GM23338 (cell line): ENCODE measurements at regions not wholly inside any gene's neighbourhood (a gene's known extent, or its start where the extent isn't known, plus 50 kb on each side); places are given as distances from the start of the nearest gene placed in this dataset.

Source experiments
- ATAC-seq: fragments of 200-7000 bp; cut with Tn5 transposase; 3 replicates; pipeline ENCODE4 v1.9.1; 2020
- DNase-seq: peaks from one replicate; pipeline ENCODE4 v3.0.0-alpha.2; 2015; ENCODE audit warnings: low spot score
- H2AFZ ChIP-seq: fragments of 200-600 bp; sonication (generic); 2 replicates; pipeline ENCODE4 v1.8.0; 2016; ENCODE audit warnings: antibody characterized with exemption, mild to moderate bottlenecking, moderate library complexity
- H3F3A ChIP-seq: fragments of 200-600 bp; sonication (generic); replicated peaks from 2 replicates; pipeline ENCODE4 v1.8.0; 2017; ENCODE audit warnings: antibody characterized with exemption, mixed run types, low read depth
- H3K27ac ChIP-seq: fragments of 200-600 bp; sonication (generic); 2 replicates; pipeline ENCODE4 v1.6.1; 2016; ENCODE audit warnings: low read depth
- H3K27me3 ChIP-seq: fragments of 200-600 bp; sonication (generic); 2 replicates; pipeline ENCODE4 v1.8.0; 2016; ENCODE audit warnings: mild to moderate bottlenecking, mixed run types, moderate library complexity; ENCODE audit not compliant: insufficient read depth
- H3K36me3 ChIP-seq: fragments of 200-600 bp; sonication (generic); 2 replicates; pipeline ENCODE4 v1.8.0; 2016; ENCODE audit warnings: mild to moderate bottlenecking; ENCODE audit not compliant: insufficient read depth
- H3K4me1 ChIP-seq: fragments of 200-600 bp; sonication (generic); 2 replicates; pipeline ENCODE4 v1.8.0; 2016; ENCODE audit warnings: mild to moderate bottlenecking, moderate library complexity; ENCODE audit not compliant: insufficient read depth
- H3K4me2 ChIP-seq: fragments of 200-600 bp; sonication (generic); 2 replicates; pipeline ENCODE4 v1.7.1; 2017; ENCODE audit warnings: mixed run types
- H3K4me3 ChIP-seq: fragments of 200-600 bp; sonication (generic); 2 replicates; pipeline ENCODE4 v1.6.1; 2016; ENCODE audit warnings: mixed run types
- H3K79me2 ChIP-seq: fragments of 200-600 bp; sonication (generic); replicated peaks from 2 replicates; pipeline ENCODE4 v1.8.0; 2017; ENCODE audit warnings: mild to moderate bottlenecking; ENCODE audit not compliant: insufficient read depth
- H3K9me2 ChIP-seq: fragments of 200-600 bp; sonication (generic); 2 replicates; pipeline ENCODE4 v1.8.0; 2017; ENCODE audit not compliant: insufficient read depth
- H4K20me1 ChIP-seq: fragments of 200-600 bp; sonication (generic); replicated peaks from 2 replicates; pipeline ENCODE4 v1.8.0; 2017; ENCODE audit warnings: mild to moderate bottlenecking; ENCODE audit not compliant: insufficient read depth
- H3K27ac Mint-ChIP-seq: 2 replicates; pipeline ENCODE4 v1.8.0; 2020; ENCODE audit warnings: inconsistent platforms, mild to moderate bottlenecking, moderate library complexity, mixed read lengths
- H3K27me3 Mint-ChIP-seq: 3 replicates; pipeline ENCODE4 v1.8.0; 2022; ENCODE audit warnings: low read depth, mild to moderate bottlenecking, moderate library complexity, mixed read lengths, inconsistent platforms; ENCODE audit not compliant: insufficient read depth, poor library complexity
- H3K36me3 Mint-ChIP-seq: 3 replicates; pipeline ENCODE4 v1.8.0; 2021; ENCODE audit warnings: low read depth, mild to moderate bottlenecking, inconsistent platforms, moderate library complexity, mixed read lengths
- H3K4me1 Mint-ChIP-seq: 3 replicates; pipeline ENCODE4 v1.8.0; 2020; ENCODE audit warnings: mild to moderate bottlenecking, inconsistent platforms, mixed read lengths
- H3K4me3 Mint-ChIP-seq: 3 replicates; pipeline ENCODE4 v1.8.0; 2021; ENCODE audit warnings: moderate library complexity, mild to moderate bottlenecking, inconsistent platforms, mixed read lengths
- H3K9me3 Mint-ChIP-seq: 3 replicates; pipeline ENCODE4 v1.8.0; 2020; ENCODE audit warnings: moderate library complexity, mild to moderate bottlenecking, inconsistent platforms, mixed read lengths
- CREB1 ChIP-seq: fragments of 250-450 bp; sonication (Bioruptor Pico); IDR thresholded peaks from 2 replicates; pipeline ENCODE4 v1.5.0; 2020; ENCODE audit warnings: low read depth, mild to moderate bottlenecking, moderate library complexity
- CTCF ChIP-seq, 2 experiments: fragments of 200-600 bp in 1 of 2; sonication (generic) in 1 of 2; conservative IDR thresholded peaks; 2 replicates each; pipeline versions ENCODE4 v1.5.1 to v1.6.1; 2016 to 2017; ENCODE audit warnings: antibody characterized with exemption in 2 of 2, low read depth in 2 of 2, mild to moderate bottlenecking in 2 of 2, moderate library complexity in 1 of 2
- ETS1 ChIP-seq: IDR thresholded peaks from 2 replicates; pipeline ENCODE4 v1.6.1; 2016; ENCODE audit warnings: antibody characterized with exemption
- EZH2 ChIP-seq: fragments of 200-600 bp; sonication (generic); IDR thresholded peaks from one replicate; pipeline ENCODE4 v1.8.0; 2017; ENCODE audit warnings: antibody characterized with exemption, mild to moderate bottlenecking, low read depth; ENCODE audit not compliant: unreplicated experiment
- EZH2phosphoT487 ChIP-seq: fragments of 200-600 bp; sonication (generic); IDR thresholded peaks from one replicate; pipeline ENCODE4 v1.8.1; 2018; ENCODE audit warnings: antibody characterized with exemption; ENCODE audit not compliant: unreplicated experiment
- JUNB ChIP-seq: IDR thresholded peaks from one replicate; pipeline ENCODE4 v1.6.1; 2016; ENCODE audit warnings: antibody characterized with exemption; ENCODE audit not compliant: unreplicated experiment
- NANOG ChIP-seq: IDR thresholded peaks from 2 replicates; pipeline ENCODE4 v1.6.1; 2016; ENCODE audit warnings: antibody characterized with exemption, borderline replicate concordance
- POLR2AphosphoS5 ChIP-seq: IDR thresholded peaks from 2 replicates; pipeline ENCODE4 v1.6.1; 2016; ENCODE audit warnings: antibody characterized with exemption, low read depth
- STAT1 ChIP-seq: IDR thresholded peaks from one replicate; pipeline ENCODE4 v1.6.1; 2016; ENCODE audit warnings: antibody characterized with exemption; ENCODE audit not compliant: unreplicated experiment
- ZNF114 ChIP-seq: fragments of 250-450 bp; sonication (Bioruptor Pico); IDR thresholded peaks from 2 replicates; pipeline ENCODE4 v1.5.0; 2020; ENCODE audit warnings: mild to moderate bottlenecking, moderate library complexity
- ZNF331 ChIP-seq: fragments of 250-450 bp; sonication (Bioruptor Pico); IDR thresholded peaks from 2 replicates; pipeline ENCODE4 v1.5.0; 2020; ENCODE audit warnings: low read depth, mild to moderate bottlenecking, moderate library complexity
- ZNF462 ChIP-seq: fragments of 250-450 bp; sonication (Bioruptor Pico); IDR thresholded peaks from 2 replicates; pipeline ENCODE4 v1.5.0; 2020; ENCODE audit warnings: mild to moderate bottlenecking, moderate library complexity
- TF ChIP-seq, protein P1 (sequence below): IDR thresholded peaks from one replicate; pipeline ENCODE4 v1.6.1; 2018; ENCODE audit warnings: antibody characterized with exemption; ENCODE audit not compliant: unreplicated experiment

DNA sequence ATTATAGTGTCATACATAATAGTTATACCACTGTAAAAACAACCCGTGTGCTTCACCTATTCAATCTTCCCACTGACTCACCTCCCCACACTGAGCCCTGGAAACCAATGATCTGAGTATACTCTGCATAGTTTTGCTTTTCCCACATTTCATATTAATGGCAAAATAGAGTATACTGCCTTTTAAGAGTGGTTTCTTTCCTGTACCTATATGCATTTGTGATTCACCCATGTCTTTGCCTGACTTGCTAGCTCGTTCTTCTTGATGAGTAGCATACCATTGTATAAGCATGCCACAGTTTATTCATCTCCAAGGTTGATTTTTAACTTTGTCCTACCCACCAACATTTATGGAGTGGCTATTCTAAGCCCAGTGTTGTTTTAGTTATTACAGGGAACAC, 686.4 kb downstream of the PLCL1 start:
- DNase-seq (no peak), ATAC-seq (no peak)
- H3K4me1 ChIP-seq: no peaks in the 10 kb centered on the region
- H3K36me3 ChIP-seq: no peaks in the 10 kb centered on the region
- H4K20me1 ChIP-seq: no peaks in the 10 kb centered on the region
- H3K9me3 Mint-ChIP-seq: no peaks in the 10 kb centered on the region
- TF ChIP-seq ZNF331: no peak
- TF ChIP-seq CREB1 (CRISPR knock-in tag): no peak
- no peak for TF ChIP-seq EZH2phosphoT487
- no peak for TF ChIP-seq STAT1
- TF ChIP-seq CTCF (conservative IDR thresholded peaks at IDR 0.05; ENCODE audit: low read depth in 2 of 2): no peak
- TF ChIP-seq, protein P1, sequence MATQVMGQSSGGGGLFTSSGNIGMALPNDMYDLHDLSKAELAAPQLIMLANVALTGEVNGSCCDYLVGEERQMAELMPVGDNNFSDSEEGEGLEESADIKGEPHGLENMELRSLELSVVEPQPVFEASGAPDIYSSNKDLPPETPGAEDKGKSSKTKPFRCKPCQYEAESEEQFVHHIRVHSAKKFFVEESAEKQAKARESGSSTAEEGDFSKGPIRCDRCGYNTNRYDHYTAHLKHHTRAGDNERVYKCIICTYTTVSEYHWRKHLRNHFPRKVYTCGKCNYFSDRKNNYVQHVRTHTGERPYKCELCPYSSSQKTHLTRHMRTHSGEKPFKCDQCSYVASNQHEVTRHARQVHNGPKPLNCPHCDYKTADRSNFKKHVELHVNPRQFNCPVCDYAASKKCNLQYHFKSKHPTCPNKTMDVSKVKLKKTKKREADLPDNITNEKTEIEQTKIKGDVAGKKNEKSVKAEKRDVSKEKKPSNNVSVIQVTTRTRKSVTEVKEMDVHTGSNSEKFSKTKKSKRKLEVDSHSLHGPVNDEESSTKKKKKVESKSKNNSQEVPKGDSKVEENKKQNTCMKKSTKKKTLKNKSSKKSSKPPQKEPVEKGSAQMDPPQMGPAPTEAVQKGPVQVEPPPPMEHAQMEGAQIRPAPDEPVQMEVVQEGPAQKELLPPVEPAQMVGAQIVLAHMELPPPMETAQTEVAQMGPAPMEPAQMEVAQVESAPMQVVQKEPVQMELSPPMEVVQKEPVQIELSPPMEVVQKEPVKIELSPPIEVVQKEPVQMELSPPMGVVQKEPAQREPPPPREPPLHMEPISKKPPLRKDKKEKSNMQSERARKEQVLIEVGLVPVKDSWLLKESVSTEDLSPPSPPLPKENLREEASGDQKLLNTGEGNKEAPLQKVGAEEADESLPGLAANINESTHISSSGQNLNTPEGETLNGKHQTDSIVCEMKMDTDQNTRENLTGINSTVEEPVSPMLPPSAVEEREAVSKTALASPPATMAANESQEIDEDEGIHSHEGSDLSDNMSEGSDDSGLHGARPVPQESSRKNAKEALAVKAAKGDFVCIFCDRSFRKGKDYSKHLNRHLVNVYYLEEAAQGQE: no peak
- TF ChIP-seq EZH2: no peak
- no peak for TF ChIP-seq ZNF114 (CRISPR knock-in tag)
- no peak for TF ChIP-seq ZNF462 (CRISPR knock-in tag)
- no peak for TF ChIP-seq NANOG
- no peak for TF ChIP-seq POLR2AphosphoS5
- no peak for TF ChIP-seq JUNB
- no peak for TF ChIP-seq ETS1
- H3K9me2 ChIP-seq: 0 out of 2 replicates have a peak, but pooled peaks cover 3% of the 10 kb centered on the region
- no peak overlapping the region for H3K27ac Mint-ChIP-seq
- no peaks in the 10 kb centered on the region for H3K27me3 Mint-ChIP-seq
- no peaks in the 10 kb centered on the region for H3K4me1 Mint-ChIP-seq
- no peaks in the 10 kb centered on the region for H3K79me2 ChIP-seq
- H3F3A ChIP-seq: no peaks in the 10 kb centered on the region
- H3K27ac ChIP-seq: no peak overlapping the region
- H3K36me3 Mint-ChIP-seq: no peaks in the 10 kb centered on the region
- no peak overlapping the region for H3K4me3 Mint-ChIP-seq
- no peak overlapping the region for H3K4me2 ChIP-seq
- H3K4me3 ChIP-seq: no peak overlapping the region
- no peak overlapping the region for H2AFZ ChIP-seq
- no peaks in the 10 kb centered on the region for H3K27me3 ChIP-seq
